Loucy (cell line): ENCODE measurements at regions not wholly inside any gene's neighbourhood (a gene's known extent, or its start where the extent isn't known, plus 50 kb on each side); places are given as distances from the start of the nearest gene placed in this dataset.

ENCODE experiments used
- H2AFZ ChIP-seq: fragments of 200-600 bp; sonication (generic); 2 replicates; pipeline ENCODE4 v1.6.0; 2016; ENCODE audit warnings: antibody characterized with exemption, mild to moderate bottlenecking, low read length, moderate library complexity
- H3F3A ChIP-seq: fragments of 200-600 bp; 2 replicates; pipeline ENCODE4 v1.6.0; 2016; ENCODE audit warnings: antibody characterized with exemption, low read depth, mild to moderate bottlenecking
- H3K27me3 ChIP-seq: fragments of 200-600 bp; sonication (generic); 2 replicates; pipeline ENCODE4 v1.6.1; 2014; ENCODE audit warnings: low read length, mild to moderate bottlenecking; ENCODE audit not compliant: insufficient read depth, poor library complexity, severe bottlenecking
- H3K36me3 ChIP-seq: fragments of 200-600 bp; sonication (generic); 2 replicates; pipeline ENCODE4 v1.6.1; 2016; ENCODE audit warnings: low read length; ENCODE audit not compliant: insufficient read depth
- H3K4me1 ChIP-seq: fragments of 200-600 bp; sonication (generic); 2 replicates; pipeline ENCODE4 v1.5.1; 2014; ENCODE audit warnings: low read length, mild to moderate bottlenecking; ENCODE audit not compliant: insufficient read depth, poor library complexity, severe bottlenecking
- H3K4me2 ChIP-seq: fragments of 200-600 bp; sonication (generic); 2 replicates; pipeline ENCODE4 v1.6.0; 2014; ENCODE audit warnings: antibody characterized with exemption, low read length, low read depth, mild to moderate bottlenecking; ENCODE audit not compliant: poor library complexity, severe bottlenecking
- H3K4me3 ChIP-seq: fragments of 200-600 bp; sonication (generic); 2 replicates; pipeline ENCODE4 v1.5.1; 2014; ENCODE audit warnings: low read length, mild to moderate bottlenecking, mixed read lengths; ENCODE audit not compliant: poor library complexity, severe bottlenecking
- H3K79me2 ChIP-seq: fragments of 200-600 bp; sonication (generic); 2 replicates; pipeline ENCODE4 v1.6.1; 2014; ENCODE audit warnings: low read length; ENCODE audit not compliant: insufficient read depth
- H3K9ac ChIP-seq: fragments of 200-600 bp; sonication (generic); 2 replicates; pipeline ENCODE4 v1.6.0; 2014; ENCODE audit warnings: mild to moderate bottlenecking, low read depth, low read length, moderate library complexity; ENCODE audit not compliant: poor library complexity, severe bottlenecking
- H3K9me2 ChIP-seq: fragments of 200-600 bp; sonication (generic); replicated peaks from 2 replicates; pipeline ENCODE4 v1.6.1; 2016; ENCODE audit warnings: low read depth, low read length, mixed read lengths
- H3K9me3 ChIP-seq: fragments of 200-600 bp; sonication (generic); 2 replicates; pipeline ENCODE4 v1.6.1; 2014; ENCODE audit warnings: mild to moderate bottlenecking, antibody characterized with exemption, low read length, low read depth; ENCODE audit not compliant: insufficient read depth
- H4K20me1 ChIP-seq: fragments of 200-600 bp; sonication (generic); 2 replicates; pipeline ENCODE4 v1.6.0; 2014; ENCODE audit warnings: antibody characterized with exemption, low read length, mild to moderate bottlenecking; ENCODE audit not compliant: insufficient read depth, poor library complexity, severe bottlenecking
- EZH2phosphoT487 ChIP-seq: fragments of 200-600 bp; IDR thresholded peaks from 2 replicates; pipeline ENCODE4 v1.6.1; 2018; ENCODE audit warnings: antibody characterized with exemption, mild to moderate bottlenecking, moderate library complexity, borderline replicate concordance
- TF ChIP-seq, protein P1 (sequence below): fragments of 200-600 bp; sonication (generic); conservative IDR thresholded peaks from 2 replicates; pipeline ENCODE4 v1.5.1; 2014; ENCODE audit warnings: mild to moderate bottlenecking, antibody characterized with exemption, low read length

DNA sequence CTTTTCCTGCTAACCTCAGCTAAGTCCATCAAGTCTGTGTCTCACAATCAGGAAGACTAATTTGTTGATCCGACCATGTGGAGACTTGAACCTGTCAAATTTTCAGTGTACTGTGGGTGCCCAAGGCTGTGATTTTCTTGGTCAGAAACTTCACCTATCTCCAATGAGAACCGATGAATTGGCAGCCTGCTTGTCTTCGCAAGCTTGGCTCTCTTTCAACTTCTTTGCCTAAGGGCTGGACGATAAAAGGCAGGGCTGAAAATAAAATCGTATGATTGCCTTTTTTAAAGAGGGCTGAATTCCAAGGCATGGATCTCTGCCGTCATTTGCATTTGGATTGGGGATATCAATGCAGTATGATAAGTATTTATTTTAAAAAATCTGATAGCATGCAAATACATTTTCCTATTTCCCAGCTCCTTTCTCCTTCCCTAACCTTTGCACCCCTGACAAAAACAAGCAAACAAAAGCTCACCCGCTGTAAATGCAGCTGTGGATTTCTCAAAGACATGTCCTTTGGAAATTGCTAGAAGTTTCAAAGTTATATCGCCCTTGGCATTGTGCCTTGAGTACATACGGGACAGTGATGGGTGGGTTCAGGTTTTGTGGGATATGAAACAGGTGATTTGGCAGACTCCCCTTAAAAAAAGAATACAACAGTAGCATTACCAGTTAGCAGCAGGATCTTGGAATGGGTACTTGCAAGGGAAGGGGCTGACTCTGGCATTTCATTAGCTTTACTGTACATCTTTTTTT is 80.6 kb downstream of the NPTX2 start:
- Histone ChIP-seq H2AFZ (no peak overlapping the region), H3F3A (no peaks in the 10 kb centered on the region), H3K4me2 (no peak overlapping the region), H3K4me3 (no peak overlapping the region), H4K20me1 (no peaks in the 10 kb centered on the region), H3K9ac (no peak overlapping the region), H3K36me3 (no peaks in the 10 kb centered on the region), H3K79me2 (no peaks in the 10 kb centered on the region), H3K9me2 (no peaks in the 10 kb centered on the region), H3K4me1 (peaks cover 7% of the 10 kb centered on the region), H3K9me3 (peaks cover 9% of the 10 kb centered on the region; the same call in 1 of the 2 replicates), H3K27me3 (no peaks in the 10 kb centered on the region)
- TF ChIP-seq, protein P1, sequence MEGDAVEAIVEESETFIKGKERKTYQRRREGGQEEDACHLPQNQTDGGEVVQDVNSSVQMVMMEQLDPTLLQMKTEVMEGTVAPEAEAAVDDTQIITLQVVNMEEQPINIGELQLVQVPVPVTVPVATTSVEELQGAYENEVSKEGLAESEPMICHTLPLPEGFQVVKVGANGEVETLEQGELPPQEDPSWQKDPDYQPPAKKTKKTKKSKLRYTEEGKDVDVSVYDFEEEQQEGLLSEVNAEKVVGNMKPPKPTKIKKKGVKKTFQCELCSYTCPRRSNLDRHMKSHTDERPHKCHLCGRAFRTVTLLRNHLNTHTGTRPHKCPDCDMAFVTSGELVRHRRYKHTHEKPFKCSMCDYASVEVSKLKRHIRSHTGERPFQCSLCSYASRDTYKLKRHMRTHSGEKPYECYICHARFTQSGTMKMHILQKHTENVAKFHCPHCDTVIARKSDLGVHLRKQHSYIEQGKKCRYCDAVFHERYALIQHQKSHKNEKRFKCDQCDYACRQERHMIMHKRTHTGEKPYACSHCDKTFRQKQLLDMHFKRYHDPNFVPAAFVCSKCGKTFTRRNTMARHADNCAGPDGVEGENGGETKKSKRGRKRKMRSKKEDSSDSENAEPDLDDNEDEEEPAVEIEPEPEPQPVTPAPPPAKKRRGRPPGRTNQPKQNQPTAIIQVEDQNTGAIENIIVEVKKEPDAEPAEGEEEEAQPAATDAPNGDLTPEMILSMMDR, result no peak
- no peak for TF ChIP-seq EZH2phosphoT487

DNA sequence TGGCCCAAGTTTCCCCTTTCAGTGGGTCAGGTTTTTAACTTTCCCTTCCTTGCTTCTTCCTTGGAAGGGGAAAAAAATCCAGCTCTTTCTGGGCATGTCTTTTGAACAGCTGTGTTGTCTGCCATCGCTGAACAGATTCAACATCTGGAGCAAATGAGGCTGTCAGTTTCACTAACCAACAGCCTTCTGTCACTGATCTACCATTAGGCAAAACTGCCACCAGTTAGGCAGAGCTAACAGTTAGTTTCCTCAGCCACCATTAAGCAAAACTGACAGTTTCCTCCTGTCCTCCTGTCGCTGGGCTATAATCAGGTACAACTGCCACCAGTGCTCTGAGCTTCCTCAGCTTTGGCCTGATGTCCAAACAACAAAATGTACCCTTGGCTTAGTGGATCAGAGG is 81.9 kb downstream of the NPTX2 start:
- H3K36me3 ChIP-seq, result no peaks in the 10 kb centered on the region
- peaks cover 5% of the 10 kb centered on the region; the same call in 1 of the 2 replicates for H3K9me3 ChIP-seq
- no peaks in the 10 kb centered on the region for H3K79me2 ChIP-seq
- peaks cover 7% of the 10 kb centered on the region for H3K4me1 ChIP-seq
- no peak overlapping the region for H3K9ac ChIP-seq
- H3K27me3 ChIP-seq, result no peaks in the 10 kb centered on the region
- TF ChIP-seq EZH2phosphoT487, result no peak
- TF ChIP-seq, protein P1, result no peak
- H2AFZ ChIP-seq, result peak overlapping the region; percentile 79
- H4K20me1 ChIP-seq, result no peaks in the 10 kb centered on the region
- H3F3A ChIP-seq, result no peaks in the 10 kb centered on the region
- no peaks in the 10 kb centered on the region for H3K9me2 ChIP-seq
- no peak overlapping the region for H3K4me3 ChIP-seq
- H3K4me2 ChIP-seq, result no peak overlapping the region

DNA sequence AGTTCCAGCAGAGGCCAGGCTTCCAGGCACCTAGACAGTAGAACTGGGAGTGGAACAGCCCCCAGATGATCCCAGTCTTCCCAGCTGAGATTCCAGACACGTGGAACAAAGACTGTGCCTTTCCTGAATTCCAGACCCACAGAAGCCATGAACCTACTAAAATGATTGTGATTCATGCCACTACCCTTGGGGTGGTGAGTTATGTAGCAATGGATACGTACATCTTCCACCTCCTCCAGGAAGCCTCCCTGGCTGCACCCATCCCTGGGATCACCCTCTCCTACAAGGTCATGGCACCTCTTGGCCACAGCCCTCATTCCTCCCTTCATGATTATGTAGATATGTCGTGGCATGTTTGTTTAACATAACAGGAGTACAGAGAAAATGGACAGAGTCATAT is 83.4 kb downstream of the NPTX2 start:
- no peaks in the 10 kb centered on the region for H3K27me3 ChIP-seq
- H3F3A ChIP-seq, result no peaks in the 10 kb centered on the region
- H3K4me2 ChIP-seq, result no peak overlapping the region
- peaks cover 7% of the 10 kb centered on the region for H3K4me1 ChIP-seq
- H4K20me1 ChIP-seq, result no peaks in the 10 kb centered on the region
- no peak overlapping the region for H3K9ac ChIP-seq
- TF ChIP-seq EZH2phosphoT487, result no peak
- TF ChIP-seq, protein P1, result no peak
- no peaks in the 10 kb centered on the region for H3K79me2 ChIP-seq
- H3K9me2 ChIP-seq, result no peaks in the 10 kb centered on the region
- H3K36me3 ChIP-seq, result no peaks in the 10 kb centered on the region
- H2AFZ ChIP-seq, result no peak overlapping the region
- H3K4me3 ChIP-seq, result no peak overlapping the region
- H3K9me3 ChIP-seq, result peaks cover 5% of the 10 kb centered on the region; the same call in 1 of the 2 replicates
